Keratinocyte (primary cell): ENCODE measurements at regions not wholly inside any gene's neighbourhood (a gene's known extent, or its start where the extent isn't known, plus 50 kb on each side); places are given as distances from the start of the nearest gene placed in this dataset.

Source experiments
- DNase-seq: peaks from one replicate; pipeline ENCODE4 v3.0.0-alpha.2; 2011; ENCODE audit warnings: low read depth, missing footprints, low spot score
- FAIRE-seq: peaks from 2 replicates; lab custom pipeline; 2011; peaks lifted over from hg19 to GRCh38; lab: Jason Lieb, UNC
- H2AFZ ChIP-seq: 2 replicates; pipeline ENCODE4 v1.6.0; 2012; ENCODE audit warnings: low read length, control low read depth, inconsistent platforms; ENCODE audit not compliant: control insufficient read depth
- H3K27ac ChIP-seq: 2 replicates; pipeline ENCODE4 v1.5.1; 2011; ENCODE audit warnings: low read length; ENCODE audit not compliant: control insufficient read depth, insufficient read depth
- H3K27me3 ChIP-seq: 3 replicates; pipeline ENCODE4 v1.6.0; 2011; ENCODE audit warnings: low read length; ENCODE audit not compliant: control insufficient read depth, insufficient read depth; ENCODE audit errors: extremely low read depth
- H3K36me3 ChIP-seq, 2 experiments: 2 replicates in 1 of 2; 3 replicates in 1 of 2; pipeline ENCODE4 v1.5.1; 2011; ENCODE audit warnings: low read length in 2 of 2, mild to moderate bottlenecking in 1 of 2; ENCODE audit not compliant: control insufficient read depth in 2 of 2, insufficient read depth in 2 of 2; ENCODE audit errors: extremely low read depth in 1 of 2
- H3K4me1 ChIP-seq: 3 replicates; pipeline ENCODE4 v1.5.1; 2011; ENCODE audit warnings: low read length; ENCODE audit not compliant: control insufficient read depth, insufficient read depth; ENCODE audit errors: extremely low read depth
- H3K4me2 ChIP-seq: 3 replicates; pipeline ENCODE4 v1.6.0; 2011; ENCODE audit warnings: low read depth, low read length; ENCODE audit not compliant: control insufficient read depth, insufficient read depth; ENCODE audit errors: extremely low read depth
- H3K4me3 ChIP-seq, 3 experiments: fragments of 200-600 bp in 1 of 3; sonication (generic) in 1 of 3; 2 replicates in 2 of 3; 3 replicates in 1 of 3; pipeline ENCODE4 v1.5.1; 2011 to 2016; ENCODE audit warnings: low read length in 3 of 3, mild to moderate bottlenecking in 3 of 3, control low read depth in 2 of 3, inconsistent platforms in 1 of 3, low read depth in 1 of 3, mixed read lengths in 1 of 3, mixed run types in 1 of 3, moderate library complexity in 1 of 3; ENCODE audit not compliant: control insufficient read depth in 2 of 3, insufficient read depth in 2 of 3; ENCODE audit errors: extremely low read depth in 1 of 3
- H3K79me2 ChIP-seq: 2 replicates; pipeline ENCODE4 v1.6.0; 2012; ENCODE audit warnings: low read length; ENCODE audit not compliant: control insufficient read depth, insufficient read depth
- H3K9ac ChIP-seq: 3 replicates; pipeline ENCODE4 v1.6.0; 2011; ENCODE audit warnings: low read length; ENCODE audit not compliant: control insufficient read depth, insufficient read depth; ENCODE audit errors: extremely low read depth
- H3K9me1 ChIP-seq: 3 replicates; pipeline ENCODE4 v1.6.0; 2011; ENCODE audit warnings: low read length; ENCODE audit not compliant: control insufficient read depth, insufficient read depth; ENCODE audit errors: extremely low read depth
- H3K9me3 ChIP-seq: 2 replicates; pipeline ENCODE4 v1.5.1; 2012; ENCODE audit warnings: low read depth, low read length; ENCODE audit not compliant: control insufficient read depth
- H4K20me1 ChIP-seq: 3 replicates; pipeline ENCODE4 v1.6.0; 2011; ENCODE audit warnings: low read length; ENCODE audit not compliant: control insufficient read depth, insufficient read depth; ENCODE audit errors: extremely low read depth
- CTCF ChIP-seq, 3 experiments: IDR thresholded peaks in 1 of 3; conservative IDR thresholded peaks in 1 of 3; optimal IDR thresholded peaks in 1 of 3; 2 replicates in 2 of 3; 3 replicates in 1 of 3; pipeline versions ENCODE3 to v1.5.1; 2011; ENCODE audit warnings: low read length in 3 of 3, mild to moderate bottlenecking in 3 of 3, moderate library complexity in 2 of 3, control low read depth in 1 of 3, inconsistent platforms in 1 of 3; ENCODE audit not compliant: insufficient read depth in 2 of 3; ENCODE audit errors: extremely low read depth in 1 of 3
- EZH2 ChIP-seq: IDR thresholded peaks from one replicate; pipeline ENCODE4 v1.6.1; 2012; ENCODE audit warnings: inconsistent platforms, mild to moderate bottlenecking, low read length, moderate library complexity
- dilution Hi-C: fragments of 300-500 bp; cut with MboI; formaldehyde crosslinking; loops from one replicate; pipeline ENCODE4 v1.7.0; 2020; ENCODE audit warnings: low sequenced_read_pairs; ENCODE audit not compliant: extremely low pct_ligation_motif_present

- no peak for TF ChIP-seq EZH2
- no peak for TF ChIP-seq CTCF (optimal IDR thresholded peaks at IDR 0.05 in 1 of 3, IDR thresholded peaks at IDR 0.05 in 1 of 3, conservative IDR thresholded peaks at IDR 0.05 in 1 of 3; ENCODE audit: extremely low read depth in 1 of 3, insufficient read depth in 2 of 3, low read length in 3 of 3)
- FAIRE-seq (no peak), DNase-seq (no peak)
- Histone ChIP-seq H2AFZ (no peak overlapping the region), H3K79me2 (no peaks in the 10 kb centered on the region), H3K27ac (no peak overlapping the region), H3K9ac (no peak overlapping the region), H3K27me3 (no peaks in the 10 kb centered on the region), H3K9me3 (no peaks in the 10 kb centered on the region), H3K4me2 (peak overlapping the region; percentile 31), H3K4me3 (no peak overlapping the region), H3K9me1 (no peaks in the 10 kb centered on the region), H3K36me3 (no peaks in the 10 kb centered on the region), H4K20me1 (no peaks in the 10 kb centered on the region), H3K4me1 (peaks cover 17% of the 10 kb centered on the region)
- dilution Hi-C loops: no loop called here
These were observed 87.8 kb upstream of the BMP2K start for GRCh38 chr4:78688366-78688765.

- H3K79me2 ChIP-seq: no peaks in the 10 kb centered on the region
- H2AFZ ChIP-seq: no peak overlapping the region
- no peaks in the 10 kb centered on the region for H3K36me3 ChIP-seq
- no peak overlapping the region for H3K27ac ChIP-seq
- no peak overlapping the region for H3K4me2 ChIP-seq
- H3K9me1 ChIP-seq: no peaks in the 10 kb centered on the region
- H3K4me3 ChIP-seq: no peak overlapping the region
- no peak for FAIRE-seq
- no peak for DNase-seq
- no peak overlapping the region for H3K9ac ChIP-seq
- H3K27me3 ChIP-seq: no peaks in the 10 kb centered on the region
- dilution Hi-C loops: no loop called here
- TF ChIP-seq CTCF (optimal IDR thresholded peaks at IDR 0.05 in 1 of 3, IDR thresholded peaks at IDR 0.05 in 1 of 3, conservative IDR thresholded peaks at IDR 0.05 in 1 of 3; ENCODE audit: extremely low read depth in 1 of 3, insufficient read depth in 2 of 3, low read length in 3 of 3) (no peak), EZH2 (no peak)
- no peaks in the 10 kb centered on the region for H4K20me1 ChIP-seq
- peaks cover 17% of the 10 kb centered on the region for H3K4me1 ChIP-seq
- no peaks in the 10 kb centered on the region for H3K9me3 ChIP-seq
These were observed 86.9 kb upstream of the BMP2K start for GRCh38 chr4:78689261-78689660.
